NCI-H1417 treated with DMSO at 0.1 percent for 48 hours (cell line): ENCODE measurements at regions not wholly inside any gene's neighbourhood (a gene's known extent, or its start where the extent isn't known, plus 50 kb on each side); places are given as distances from the start of the nearest gene placed in this dataset.
"Not testable (repeated sequence)": the region's sequence is repeated elsewhere in the genome, so short reads cannot be mapped to it uniquely, and the experiment has no call there.

Experiments used
- DNase-seq: peaks from one replicate; lab custom pipeline; 2025; lab: John Stamatoyannopoulos, UW

DNA sequence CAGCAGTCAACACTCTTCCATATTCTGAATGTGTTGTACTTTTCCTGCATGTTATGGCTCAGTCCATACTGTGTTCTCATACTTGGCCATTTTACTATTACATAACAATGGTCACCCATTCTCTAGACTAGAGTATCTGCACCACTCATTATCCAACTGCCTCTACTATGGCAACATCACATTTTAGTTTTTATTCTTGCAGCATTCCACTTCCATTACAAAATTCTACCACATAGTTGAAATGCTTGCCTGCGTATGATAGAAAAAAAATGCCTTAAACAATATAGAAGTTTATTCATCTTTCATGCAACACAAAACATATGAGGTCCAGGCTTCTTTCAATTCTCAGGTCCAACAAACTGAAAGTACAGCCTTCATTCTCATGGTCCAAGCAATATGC is 128.0 kb downstream of the TENT5A start:
- no peak for DNase-seq

DNA sequence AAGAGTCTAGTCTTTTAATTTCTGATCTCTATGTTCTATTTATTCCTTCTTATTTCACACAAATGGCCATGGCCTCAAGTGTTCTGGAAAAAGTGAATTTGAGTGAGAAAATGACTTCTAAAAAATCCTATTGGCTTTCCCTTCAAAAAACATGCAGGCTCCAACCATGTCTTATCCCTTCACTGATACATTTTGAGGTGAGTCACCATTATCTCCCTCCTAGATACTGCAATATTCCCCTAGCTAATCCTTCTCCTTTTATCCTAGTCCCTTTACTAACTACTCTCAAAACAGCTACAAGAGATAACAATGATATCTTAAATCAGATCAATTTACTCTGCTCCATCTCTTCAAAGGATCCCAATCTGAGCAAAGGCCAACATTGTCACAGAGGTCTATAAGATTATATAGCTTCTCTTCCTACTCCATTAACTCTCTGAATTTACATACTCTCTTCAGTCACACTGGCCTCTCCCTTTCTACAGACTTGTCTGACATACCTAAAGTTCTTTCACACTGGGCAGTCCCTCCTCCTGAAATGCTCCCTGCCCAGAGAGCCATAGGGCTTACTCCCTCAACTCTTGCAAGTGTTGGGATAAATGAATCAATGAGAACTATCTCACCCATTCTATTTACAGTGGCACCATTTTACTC is 129.2 kb downstream of the TENT5A start:
- DNase-seq = no peak

DNA sequence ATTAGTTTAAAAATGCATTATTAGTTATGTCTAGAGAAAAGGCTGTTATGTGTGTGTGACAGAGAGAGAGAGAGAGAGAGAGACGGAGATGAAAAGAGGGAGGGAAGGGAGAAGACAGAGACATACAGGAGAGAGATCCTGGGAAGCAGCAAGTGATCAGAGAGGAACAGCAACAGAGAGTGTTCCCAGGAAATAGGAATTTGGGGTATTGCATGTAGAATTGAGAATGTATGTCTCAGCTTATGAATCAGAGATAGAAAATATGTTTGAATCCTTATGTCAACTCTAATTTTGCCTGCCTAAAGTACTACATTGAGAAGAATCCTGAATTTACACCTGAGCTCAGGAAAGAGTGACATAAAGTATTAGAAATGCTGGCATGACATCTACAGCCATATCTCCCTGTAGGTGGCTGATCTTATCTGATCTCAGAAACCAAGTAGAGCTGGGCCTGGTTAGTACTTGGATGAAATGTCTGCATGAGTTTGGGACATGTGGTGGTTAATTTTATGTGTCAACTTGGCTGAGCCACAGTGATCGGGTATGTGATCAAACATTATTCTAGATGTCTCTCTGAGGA is 130.6 kb downstream of the TENT5A start:
- DNase-seq = no peak

- DNase-seq = no peak
Observed at GRCh38 chr6:81614292-81614691, 138.2 kb downstream of the TENT5A start.

DNA sequence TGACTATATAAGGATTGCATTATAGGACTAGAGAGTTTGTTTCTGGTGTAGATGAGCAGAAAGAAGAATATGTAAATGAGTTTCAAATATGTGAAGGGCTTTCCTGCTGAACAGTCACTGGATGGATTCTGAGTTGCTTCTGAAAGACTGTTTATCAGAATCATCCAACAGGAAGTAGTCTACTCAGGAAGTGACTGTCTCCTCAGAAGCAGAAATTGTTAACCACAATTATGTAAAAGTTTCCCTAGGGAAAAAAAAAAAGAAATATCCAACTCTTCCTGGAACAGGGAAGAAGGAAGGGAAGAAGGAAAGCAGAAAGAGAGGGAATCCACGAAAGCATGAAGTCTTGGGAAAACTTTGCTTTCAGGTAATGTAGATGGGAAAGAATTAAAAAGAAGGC is 138.9 kb downstream of the TENT5A start:
- DNase-seq = no peak

- DNase-seq = no peak
Observed at GRCh38 chr6:81612136-81612535, 140.3 kb downstream of the TENT5A start.

- DNase-seq = no peak
Observed at GRCh38 chr6:81609736-81610135, 142.7 kb downstream of the TENT5A start.

- no peak for DNase-seq
Observed at GRCh38 chr6:81608776-81609175, 143.7 kb downstream of the TENT5A start.

DNA sequence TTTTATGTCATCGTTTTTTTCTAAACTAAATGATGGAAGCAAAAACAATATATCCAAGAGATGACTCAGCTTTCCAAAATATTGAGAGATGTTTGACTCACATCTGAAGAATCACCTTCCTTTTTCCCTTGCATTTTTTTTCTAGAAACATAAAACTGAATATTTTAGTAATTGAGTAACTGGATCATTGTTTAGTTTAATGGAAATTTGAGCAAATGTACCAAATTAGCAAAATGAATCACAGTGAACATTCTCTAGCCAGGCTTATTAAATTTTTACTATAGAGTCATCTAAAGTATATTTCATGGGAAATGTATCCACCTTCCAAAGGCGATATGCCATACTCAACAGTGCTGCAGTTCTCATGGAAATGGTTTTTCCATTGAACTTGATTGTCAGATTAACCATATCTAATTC is 145.5 kb downstream of the TENT5A start:
- no peak for DNase-seq

DNA sequence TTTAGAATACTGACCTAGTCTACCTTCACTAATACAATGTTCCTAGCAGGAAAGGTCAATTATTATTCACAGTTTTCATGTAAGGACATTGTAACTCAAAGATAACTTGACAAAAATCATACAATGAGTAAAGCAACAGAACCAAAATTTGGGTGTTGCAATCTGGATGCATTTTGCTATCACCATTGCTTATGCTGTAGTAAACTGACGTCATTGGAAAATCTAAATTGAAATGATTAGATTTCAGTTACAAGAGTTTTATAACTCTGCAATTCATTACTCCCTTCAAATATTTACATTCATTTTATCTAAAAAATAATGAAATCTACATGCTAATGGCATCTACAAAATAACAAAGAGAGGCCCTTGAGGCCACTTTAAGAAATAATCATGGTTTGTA is 147.0 kb downstream of the TENT5A start:
- no peak for DNase-seq

- DNase-seq = no peak
Observed at GRCh38 chr6:81601918-81602317, 150.6 kb downstream of the TENT5A start.

GRCh38 chr6:81600488-81600887 is 152.0 kb downstream of the TENT5A start:
- not testable (repeated sequence) for DNase-seq

DNA sequence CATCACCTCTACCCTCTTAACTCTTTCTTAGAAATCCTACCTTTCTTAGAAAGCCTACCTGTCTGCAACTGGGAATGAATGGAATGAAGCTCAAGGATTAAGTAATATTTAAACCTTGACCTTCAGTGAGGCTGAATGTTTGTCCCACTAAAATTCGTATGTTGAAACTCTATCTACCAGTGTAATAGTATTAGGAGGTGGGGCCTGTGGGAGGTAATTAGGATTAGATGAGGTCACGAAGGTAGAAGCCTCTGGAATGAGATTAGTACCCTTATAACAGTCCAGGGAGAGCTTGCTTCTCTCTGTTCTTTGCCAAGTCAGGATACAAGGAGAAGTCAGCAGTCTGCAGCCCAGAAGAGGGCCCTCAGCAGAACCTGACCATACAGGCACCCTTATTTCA is 158.0 kb downstream of the TENT5A start:
- DNase-seq = no peak

GRCh38 chr6:81590314-81590691 is 162.2 kb downstream of the TENT5A start:
- no peak for DNase-seq

DNA sequence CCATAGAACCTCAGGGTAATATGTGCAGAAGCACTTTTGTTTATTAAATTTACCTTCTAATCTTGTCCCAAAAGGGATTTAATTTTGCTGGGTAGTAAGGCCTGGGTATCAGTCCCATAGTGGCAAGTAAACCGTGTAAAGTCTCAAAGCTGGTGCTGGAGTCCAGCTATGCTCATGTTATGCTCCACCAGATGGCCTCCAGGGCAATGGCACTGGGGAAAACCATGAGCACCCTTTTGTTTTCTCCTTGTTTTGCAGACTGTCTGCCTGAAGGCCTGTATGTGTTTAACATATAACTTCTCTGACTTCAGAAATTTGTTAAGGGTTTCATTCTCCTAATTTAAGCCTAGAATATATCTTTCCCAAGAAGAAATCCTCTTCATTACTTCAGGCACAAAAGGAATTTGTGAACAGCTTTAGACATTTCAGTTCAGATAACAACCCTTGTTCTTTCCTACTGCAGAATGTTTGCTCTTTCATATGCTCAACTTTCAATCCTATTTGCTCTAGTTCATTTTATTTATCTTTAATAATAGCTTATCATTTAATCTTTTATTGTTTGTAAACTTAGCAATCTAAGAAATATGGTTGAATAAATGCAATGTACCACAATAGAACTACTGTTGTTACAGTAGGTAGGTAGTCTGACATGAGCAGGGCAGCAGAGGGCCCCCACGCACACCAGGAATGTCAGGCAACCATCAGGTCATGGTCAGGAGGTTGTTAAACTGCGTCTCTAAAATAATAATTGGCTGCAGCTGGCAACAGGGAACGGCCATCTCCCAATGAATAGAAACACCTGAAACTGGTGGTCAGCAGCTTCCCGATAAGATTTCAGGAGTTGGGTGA is 162.8 kb downstream of the TENT5A start:
- no peak for DNase-seq

DNA sequence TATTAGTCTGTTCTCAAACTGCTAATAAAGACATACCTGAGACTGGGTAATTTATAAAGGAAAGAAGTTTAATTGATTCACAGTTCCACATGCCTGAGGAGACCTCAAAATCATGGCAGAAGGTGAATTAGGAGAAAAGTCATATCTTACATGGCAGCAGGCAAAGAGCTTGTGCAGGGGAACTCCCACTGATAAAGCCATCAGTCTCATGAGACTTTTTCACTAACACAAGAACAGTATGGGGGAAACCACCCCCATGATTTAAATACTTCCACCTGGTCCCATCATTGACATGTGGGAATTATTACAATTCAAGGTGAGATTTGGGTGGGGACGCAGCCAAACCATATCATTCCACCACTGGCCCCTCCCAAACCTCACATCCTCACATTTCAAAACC is 166.8 kb downstream of the TENT5A start:
- DNase-seq = not testable (repeated sequence)

DNA sequence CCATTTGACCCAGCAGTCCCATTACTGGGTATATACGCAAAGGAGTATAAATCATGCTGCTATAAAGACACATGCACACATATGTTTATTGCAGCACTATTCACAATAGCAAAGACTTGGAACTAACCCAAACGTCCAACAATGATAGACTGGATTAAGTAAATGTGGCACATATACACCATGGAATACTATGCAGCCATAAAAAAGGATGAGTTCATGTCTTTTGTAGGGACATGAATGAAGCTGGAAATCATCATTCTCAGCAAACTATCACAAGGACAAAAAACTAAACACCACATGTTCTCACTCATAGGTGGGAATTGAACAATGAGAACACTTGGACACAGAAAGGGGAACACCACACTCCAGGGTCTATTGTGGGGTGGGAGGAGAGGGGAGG is 168.3 kb downstream of the TENT5A start:
- DNase-seq = not testable (repeated sequence)

- no peak for DNase-seq
Observed at GRCh38 chr6:81575442-81575841, 177.0 kb downstream of the TENT5A start.

GRCh38 chr6:81572020-81572419 is 180.5 kb downstream of the TENT5A start:
- no peak for DNase-seq

- no peak for DNase-seq
Observed at GRCh38 chr6:81570681-81571080, 181.8 kb downstream of the TENT5A start.

DNA sequence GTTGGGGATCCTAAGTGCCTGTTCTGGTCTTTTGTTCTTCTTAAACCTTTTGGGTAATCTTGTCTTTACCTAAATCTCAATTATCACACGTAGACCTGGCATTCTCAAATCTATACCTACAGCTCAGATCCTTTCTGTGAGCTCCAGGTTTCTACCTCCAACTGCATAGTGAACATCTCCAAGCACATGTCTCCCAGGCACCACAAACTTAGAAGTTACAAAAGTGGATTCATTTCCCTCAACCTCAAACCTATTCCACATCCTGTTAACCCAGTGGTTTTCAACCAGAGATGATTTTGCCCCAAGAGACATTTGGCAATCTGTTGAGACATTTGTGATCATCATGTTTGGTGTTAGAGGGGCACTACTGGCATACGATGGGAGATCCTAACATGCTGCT is 183.5 kb downstream of the TENT5A start:
- no peak for DNase-seq

- DNase-seq = no peak
Observed at GRCh38 chr6:81565071-81565470, 187.4 kb downstream of the TENT5A start.

DNA sequence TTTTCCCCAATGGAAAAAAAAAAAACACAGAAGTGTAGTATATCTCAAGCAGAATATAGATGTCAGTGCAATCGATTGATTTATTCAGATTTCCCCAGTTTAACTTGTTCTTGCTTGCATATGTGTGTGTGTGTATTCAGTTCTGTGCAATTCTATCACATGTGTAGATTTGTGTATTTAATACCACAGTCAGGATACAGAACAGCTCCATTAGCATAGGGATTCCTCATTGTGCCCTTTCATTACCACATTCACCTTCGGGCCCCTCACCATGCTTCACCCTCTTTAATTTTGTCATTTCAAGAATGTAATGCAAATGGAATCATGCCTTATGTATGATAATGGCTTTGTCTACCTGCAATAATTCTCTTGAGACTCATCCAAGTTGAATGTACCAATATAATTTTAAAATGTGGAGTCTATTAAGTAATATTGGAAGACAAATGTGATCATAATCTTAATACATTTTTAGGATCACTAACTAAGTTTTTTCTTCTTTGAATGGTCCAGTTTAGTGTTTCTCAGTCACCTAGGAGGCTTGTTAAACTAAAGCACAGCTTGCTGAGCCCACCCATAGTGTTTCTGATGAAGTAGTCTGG is 187.9 kb downstream of the TENT5A start:
- DNase-seq = no peak
